ENCODE measurements at regions not wholly inside any gene's neighbourhood (a gene's known extent, or its start where the extent isn't known, plus 50 kb on each side); places are given as distances from the start of the nearest gene placed in this dataset.

GRCh38 chrX:14355556-14355955 is 173.8 kb upstream of the GLRA2 start:
- TF ChIP-seq CTCF (conservative IDR thresholded peaks at IDR 0.05; ENCODE audit: low read depth, low read length) (no peak), EZH2 (IDR thresholded peaks at IDR 0.05; ENCODE audit: borderline replicate concordance, low read depth, low read length, poor library complexity, severe bottlenecking) (no peak)

Data from A673 (cell line).